Suprapubic skin (tissue), 4 donors: ENCODE measurements at regions not wholly inside any gene's neighbourhood (a gene's known extent, or its start where the extent isn't known, plus 50 kb on each side); places are given as distances from the start of the nearest gene placed in this dataset.

Experiments used
- DNase-seq, 2 donors: peaks; one replicate each; pipeline ENCODE4 v3.0.0-alpha.2; 2019; ENCODE audit warnings: low spot score in 2 of 2
- H3K27ac ChIP-seq: fragments of 200-600 bp; sonication (generic); one replicate; pipeline ENCODE4 v1.5.1; 2019
- H3K27me3 ChIP-seq: fragments of 200-600 bp; sonication (generic); one replicate; pipeline ENCODE4 v1.5.1; 2019
- H3K36me3 ChIP-seq: fragments of 200-600 bp; sonication (generic); one replicate; pipeline ENCODE4 v1.5.1; 2019
- H3K4me1 ChIP-seq: fragments of 200-600 bp; sonication (generic); one replicate; pipeline ENCODE4 v1.5.1; 2019
- H3K4me3 ChIP-seq: fragments of 200-600 bp; sonication (generic); one replicate; pipeline ENCODE4 v1.5.1; 2019; ENCODE audit warnings: mild to moderate bottlenecking
- H3K9me3 ChIP-seq: fragments of 200-600 bp; sonication (generic); one replicate; pipeline ENCODE4 v1.5.1; 2019
- CTCF ChIP-seq, 2 donors: fragments of 200-600 bp in 1 of 2; fragments of 450-650 bp in 1 of 2; sonication (generic) in 1 of 2; IDR thresholded peaks; one replicate each; pipeline ENCODE4 v1.5.1; 2016 to 2019; ENCODE audit warnings: antibody characterized with exemption in 2 of 2, mild to moderate bottlenecking in 1 of 2, moderate library complexity in 1 of 2
- EP300 ChIP-seq: sonication (generic); formaldehyde crosslinking; IDR thresholded peaks from one replicate; pipeline ENCODE4 v1.6.1; 2017; ENCODE audit warnings: antibody characterized with exemption
- POLR2A ChIP-seq, 2 donors: fragments of 450-650 bp; IDR thresholded peaks; one replicate each; pipeline ENCODE4 v1.6.1; 2017; ENCODE audit warnings: antibody characterized with exemption in 2 of 2, mild to moderate bottlenecking in 2 of 2, moderate library complexity in 2 of 2
- POLR2AphosphoS5 ChIP-seq, 3 donors: sonication (generic); formaldehyde crosslinking; IDR thresholded peaks; one replicate each; pipeline ENCODE4 v1.6.1; 2017; ENCODE audit warnings: antibody characterized with exemption in 3 of 3
- WGBS: methylation state at CpG from one replicate; pipeline ENCODE4 v1.1.5; 2018; 5-methylcytosine and 5-hydroxymethylcytosine counted together

GRCh38 chr12:29051221-29051620 lies 97.9 kb upstream of the FAR2 start:
- H3K4me3 ChIP-seq: no peak overlapping the region
- H3K27ac ChIP-seq: no peak overlapping the region
- H3K9me3 ChIP-seq: no peaks in the 10 kb centered on the region
- no peaks in the 10 kb centered on the region for H3K4me1 ChIP-seq
- TF ChIP-seq CTCF (IDR thresholded peaks at IDR 0.05) (no peak), POLR2A (IDR thresholded peaks at IDR 0.05) (no peak), EP300 (no peak), POLR2AphosphoS5 (IDR thresholded peaks at IDR 0.05) (no peak)
- no peak for DNase-seq
- H3K27me3 ChIP-seq: no peaks in the 10 kb centered on the region
- 83% methylated on average over 2 of the region's 2 CpGs for WGBS
- H3K36me3 ChIP-seq: no peaks in the 10 kb centered on the region

GRCh38 chr12:29053567-29053966 lies 95.5 kb upstream of the FAR2 start:
- TF ChIP-seq CTCF (IDR thresholded peaks at IDR 0.05) (no peak), POLR2A (IDR thresholded peaks at IDR 0.05) (no peak), POLR2AphosphoS5 (IDR thresholded peaks at IDR 0.05) (no peak), EP300 (no peak)
- no peaks in the 10 kb centered on the region for H3K36me3 ChIP-seq
- no peak overlapping the region for H3K4me3 ChIP-seq
- H3K27ac ChIP-seq: no peak overlapping the region
- no peaks in the 10 kb centered on the region for H3K9me3 ChIP-seq
- no peaks in the 10 kb centered on the region for H3K27me3 ChIP-seq
- no peak for DNase-seq
- no peaks in the 10 kb centered on the region for H3K4me1 ChIP-seq
- WGBS: 94% methylated on average over 1 of the region's 1 CpG

GRCh38 chr12:29054858-29055663 lies 94.0 kb upstream of the FAR2 start:
- TF ChIP-seq EP300: no peak
- TF ChIP-seq POLR2A (IDR thresholded peaks at IDR 0.05): no peak
- TF ChIP-seq CTCF (IDR thresholded peaks at IDR 0.05): no peak
- TF ChIP-seq POLR2AphosphoS5 (IDR thresholded peaks at IDR 0.05): no peak

GRCh38 chr12:29066011-29066588 lies 83.0 kb upstream of the FAR2 start:
- Histone ChIP-seq H3K27me3 (no peaks in the 10 kb centered on the region), H3K4me1 (no peaks in the 10 kb centered on the region), H3K36me3 (no peaks in the 10 kb centered on the region), H3K4me3 (no peak overlapping the region), H3K9me3 (no peaks in the 10 kb centered on the region), H3K27ac (no peak overlapping the region)
- no peak for DNase-seq
- 22% methylated on average over 1 of the region's 1 CpG for WGBS
- TF ChIP-seq EP300 (no peak), CTCF (IDR thresholded peaks at IDR 0.05) (no peak), POLR2A (IDR thresholded peaks at IDR 0.05) (no peak), POLR2AphosphoS5 (IDR thresholded peaks at IDR 0.05) (no peak)

More at GRCh38 chr12:29054858-29055663, 94.0 kb upstream of the FAR2 start:
- Histone ChIP-seq H3K27ac (no peak overlapping the region), H3K9me3 (no peaks in the 10 kb centered on the region), H3K27me3 (no peaks in the 10 kb centered on the region), H3K36me3 (no peaks in the 10 kb centered on the region), H3K4me1 (no peaks in the 10 kb centered on the region), H3K4me3 (no peak overlapping the region)
- 41% methylated on average over 3 of the region's 3 CpGs for WGBS
- DNase-seq: no peak

- 88% methylated on average over 1 of the region's 1 CpG for WGBS
- Histone ChIP-seq H3K4me1 (no peaks in the 10 kb centered on the region), H3K27ac (no peak overlapping the region), H3K36me3 (no peaks in the 10 kb centered on the region), H3K4me3 (no peak overlapping the region), H3K9me3 (no peaks in the 10 kb centered on the region), H3K27me3 (no peaks in the 10 kb centered on the region)
- DNase-seq: no peak
- no peak for TF ChIP-seq CTCF (IDR thresholded peaks at IDR 0.05)
- no peak for TF ChIP-seq POLR2AphosphoS5 (IDR thresholded peaks at IDR 0.05)
- no peak for TF ChIP-seq POLR2A (IDR thresholded peaks at IDR 0.05)
- no peak for TF ChIP-seq EP300
Measured at GRCh38 chr12:29067430-29067829, 81.6 kb upstream of the FAR2 start.
